ENCODE measurements at regions not wholly inside any gene's neighbourhood (a gene's known extent, or its start where the extent isn't known, plus 50 kb on each side); places are given as distances from the start of the nearest gene placed in this dataset.

- peak; percentile 73 for DNase-seq
Observed at GRCh38 chr2:129117434-129117833, 798.8 kb upstream of the HS6ST1 start.

GRCh38 chr2:129118296-129118695 is 799.6 kb upstream of the HS6ST1 start:
- DNase-seq, result no peak

- DNase-seq, result no peak
Observed at GRCh38 chr2:129129087-129129486, 810.4 kb upstream of the HS6ST1 start.

GRCh38 chr2:129133692-129134641 is 815.3 kb upstream of the HS6ST1 start:
- DNase-seq, result no peak

- no peak for DNase-seq
Observed at GRCh38 chr2:129135017-129135416, 816.3 kb upstream of the HS6ST1 start.

- DNase-seq, result no peak
Observed at GRCh38 chr2:129139380-129139779, 820.7 kb upstream of the HS6ST1 start.

- DNase-seq, result no peak
Observed at GRCh38 chr2:129142465-129142864, 823.8 kb upstream of the HS6ST1 start.

- DNase-seq, result no peak
Observed at GRCh38 chr2:129144082-129144791, 825.6 kb upstream of the HS6ST1 start.

- DNase-seq, result no peak
Observed at GRCh38 chr2:129152514-129152913, 827.0 kb upstream of the RAB6C start.

- no peak for DNase-seq
Observed at GRCh38 chr2:129160879-129161278, 818.6 kb upstream of the RAB6C start.

- no peak for DNase-seq
Observed at GRCh38 chr2:129164220-129164949, 815.1 kb upstream of the RAB6C start.

GRCh38 chr2:129165006-129165405 is 814.5 kb upstream of the RAB6C start:
- DNase-seq, result no peak

- no peak for DNase-seq
Observed at GRCh38 chr2:129167456-129167855, 812.0 kb upstream of the RAB6C start.

- no peak for DNase-seq
Observed at GRCh38 chr2:129170570-129170969, 808.9 kb upstream of the RAB6C start.

GRCh38 chr2:129174143-129174542 is 805.3 kb upstream of the RAB6C start:
- no peak for DNase-seq

- no peak for DNase-seq
Observed at GRCh38 chr2:129175051-129175450, 804.4 kb upstream of the RAB6C start.

GRCh38 chr2:129176375-129176774 is 803.1 kb upstream of the RAB6C start:
- no peak for DNase-seq

GRCh38 chr2:129178356-129178755 is 801.1 kb upstream of the RAB6C start:
- DNase-seq, result peak; percentile 39

- no peak for DNase-seq
Observed at GRCh38 chr2:129179199-129179598, 800.3 kb upstream of the RAB6C start.

GRCh38 chr2:129180124-129180716 is 799.2 kb upstream of the RAB6C start:
- DNase-seq, result no peak

GRCh38 chr2:129181433-129181832 is 798.0 kb upstream of the RAB6C start:
- no peak for DNase-seq

GRCh38 chr2:129181963-129182362 is 797.5 kb upstream of the RAB6C start:
- DNase-seq, result no peak

GRCh38 chr2:129187343-129187742 is 792.1 kb upstream of the RAB6C start:
- DNase-seq, result no peak
